SK-N-MC (cell line): ENCODE measurements at regions not wholly inside any gene's neighbourhood (a gene's known extent, or its start where the extent isn't known, plus 50 kb on each side); places are given as distances from the start of the nearest gene placed in this dataset.

Source experiments
- DNase-seq: peaks from one replicate; pipeline ENCODE4 v3.0.0-alpha.2; 2011; ENCODE audit warnings: low read depth, low spot score
- H3K27ac ChIP-seq: fragments of 200-600 bp; sonication (generic); 2 replicates; pipeline ENCODE4 v1.5.1; 2016; ENCODE audit warnings: mixed run types
- H3K36me3 ChIP-seq: fragments of 200-600 bp; sonication (generic); 2 replicates; pipeline ENCODE4 v1.6.1; 2017; ENCODE audit warnings: antibody characterized with exemption, low read length, mixed read lengths; ENCODE audit not compliant: insufficient read depth
- H3K4me3 ChIP-seq: fragments of 200-600 bp; sonication (generic); 2 replicates; pipeline ENCODE4 v1.5.1; 2016
- H3K9ac ChIP-seq: fragments of 200-600 bp; sonication (generic); 2 replicates; pipeline ENCODE4 v1.8.0; 2017; ENCODE audit warnings: mixed run types, mixed read lengths; ENCODE audit not compliant: insufficient read length
- H3K9me3 ChIP-seq: fragments of 200-600 bp; sonication (generic); 2 replicates; pipeline ENCODE4 v1.6.1; 2017; ENCODE audit warnings: low read depth, mild to moderate bottlenecking, antibody characterized with exemption, low read length, moderate library complexity, mixed read lengths
- EZH2 ChIP-seq: fragments of 200-600 bp; sonication (generic); IDR thresholded peaks from one replicate; pipeline ENCODE4 v1.6.1; 2017; ENCODE audit warnings: antibody characterized with exemption
- FOXP2 ChIP-seq: optimal IDR thresholded peaks from 2 replicates; pipeline ENCODE3; 2011; ENCODE audit warnings: mild to moderate bottlenecking, moderate library complexity; ENCODE audit not compliant: insufficient read depth; ENCODE audit errors: extremely low read length, control extremely low read depth
- POLR2AphosphoS5 ChIP-seq: IDR thresholded peaks from 2 replicates; pipeline ENCODE4 v1.6.1; 2012; ENCODE audit warnings: mild to moderate bottlenecking, low read depth, low read length, borderline replicate concordance

DNA sequence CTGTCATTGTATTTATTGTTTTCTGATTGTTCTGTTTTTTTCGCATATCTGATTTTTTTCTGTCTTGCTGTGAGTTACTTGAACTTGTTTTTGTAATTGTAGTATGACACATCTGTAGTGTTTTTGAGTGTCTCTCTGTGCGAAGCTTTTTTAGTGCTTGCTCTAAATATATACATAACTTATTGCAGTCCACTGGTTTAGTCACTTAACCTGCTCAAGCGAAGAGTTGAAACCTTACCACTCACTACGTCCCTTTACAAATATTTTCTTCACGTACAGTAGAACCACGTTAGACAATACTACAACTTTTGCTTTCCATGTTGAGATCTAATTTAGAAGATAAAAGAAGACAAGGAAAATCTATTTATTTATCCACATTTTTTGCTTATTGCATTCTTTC lies 713.0 kb upstream of the GRM7 start:
- no peaks in the 10 kb centered on the region for H3K36me3 ChIP-seq
- DNase-seq = no peak
- no peak overlapping the region for H3K4me3 ChIP-seq
- no peak overlapping the region for H3K9ac ChIP-seq
- TF ChIP-seq FOXP2 (no peak), POLR2AphosphoS5 (no peak), EZH2 (no peak)
- no peaks in the 10 kb centered on the region for H3K9me3 ChIP-seq
- H3K27ac ChIP-seq = no peak overlapping the region

- TF ChIP-seq FOXP2 (no peak), EZH2 (no peak), POLR2AphosphoS5 (no peak)
- H3K9ac ChIP-seq = no peak overlapping the region
- H3K4me3 ChIP-seq = no peak overlapping the region
- DNase-seq = no peak
- no peak overlapping the region for H3K27ac ChIP-seq
- H3K9me3 ChIP-seq = no peaks in the 10 kb centered on the region
- H3K36me3 ChIP-seq = no peaks in the 10 kb centered on the region
Observed at GRCh38 chr3:6155650-6156338, 705.1 kb upstream of the GRM7 start.

- no peak for DNase-seq
- H3K36me3 ChIP-seq = no peaks in the 10 kb centered on the region
- TF ChIP-seq FOXP2 = no peak
- no peak for TF ChIP-seq POLR2AphosphoS5
- TF ChIP-seq EZH2 = no peak
- H3K4me3 ChIP-seq = no peak overlapping the region
- H3K9me3 ChIP-seq = no peaks in the 10 kb centered on the region
- H3K27ac ChIP-seq = no peak overlapping the region
- no peak overlapping the region for H3K9ac ChIP-seq
Observed at GRCh38 chr3:6165951-6166350, 695.0 kb upstream of the GRM7 start.

- no peaks in the 10 kb centered on the region for H3K9me3 ChIP-seq
- no peak for DNase-seq
- no peak for TF ChIP-seq FOXP2
- no peak for TF ChIP-seq EZH2
- TF ChIP-seq POLR2AphosphoS5 = no peak
Observed at GRCh38 chr3:6168256-6168655, 692.7 kb upstream of the GRM7 start.

GRCh38 chr3:6172871-6173642 lies 687.9 kb upstream of the GRM7 start:
- no peaks in the 10 kb centered on the region for H3K9me3 ChIP-seq
- no peak for DNase-seq
- no peak for TF ChIP-seq POLR2AphosphoS5
- no peak for TF ChIP-seq FOXP2
- TF ChIP-seq EZH2 = no peak
- no peak overlapping the region for H3K4me3 ChIP-seq
- H3K36me3 ChIP-seq = no peaks in the 10 kb centered on the region
- H3K27ac ChIP-seq = no peak overlapping the region
- H3K9ac ChIP-seq = no peak overlapping the region

More at GRCh38 chr3:6168256-6168655, 692.7 kb upstream of the GRM7 start:
- Histone ChIP-seq H3K4me3 (no peak overlapping the region), H3K9ac (no peak overlapping the region), H3K27ac (no peak overlapping the region), H3K36me3 (no peaks in the 10 kb centered on the region)

GRCh38 chr3:6177417-6177816 lies 683.5 kb upstream of the GRM7 start:
- Histone ChIP-seq H3K4me3 (no peak overlapping the region), H3K36me3 (no peaks in the 10 kb centered on the region), H3K9ac (no peak overlapping the region), H3K27ac (no peak overlapping the region), H3K9me3 (no peaks in the 10 kb centered on the region)
- DNase-seq = no peak
- no peak for TF ChIP-seq FOXP2
- TF ChIP-seq EZH2 = no peak
- TF ChIP-seq POLR2AphosphoS5 = no peak

- no peak overlapping the region for H3K9ac ChIP-seq
- H3K27ac ChIP-seq = no peak overlapping the region
- H3K4me3 ChIP-seq = no peak overlapping the region
- no peaks in the 10 kb centered on the region for H3K9me3 ChIP-seq
- DNase-seq = no peak
- TF ChIP-seq EZH2 (no peak), POLR2AphosphoS5 (no peak), FOXP2 (no peak)
- no peaks in the 10 kb centered on the region for H3K36me3 ChIP-seq
Observed at GRCh38 chr3:6179761-6180160, 681.2 kb upstream of the GRM7 start.

DNA sequence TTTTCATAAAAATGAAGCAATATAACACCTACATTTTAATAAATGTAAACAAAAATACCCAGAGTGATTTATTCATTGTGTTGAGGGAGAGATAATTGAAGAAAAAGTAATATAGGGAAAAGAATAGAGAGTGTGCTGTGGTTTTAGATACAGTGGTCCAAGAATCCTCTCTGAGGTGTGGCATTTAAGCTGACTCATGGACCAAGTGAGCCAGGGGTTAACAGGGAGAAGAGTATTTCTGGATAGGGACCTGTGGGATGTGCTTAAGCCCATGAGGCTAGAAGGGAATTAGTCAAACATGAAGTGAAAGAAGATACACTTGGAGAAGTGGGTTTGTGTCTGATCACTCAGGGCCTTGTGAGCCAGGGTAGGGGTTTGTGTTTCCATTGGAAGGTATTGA lies 680.7 kb upstream of the GRM7 start:
- Histone ChIP-seq H3K36me3 (no peaks in the 10 kb centered on the region), H3K9me3 (no peaks in the 10 kb centered on the region), H3K4me3 (no peak overlapping the region), H3K27ac (no peak overlapping the region), H3K9ac (no peak overlapping the region)
- DNase-seq = no peak
- no peak for TF ChIP-seq POLR2AphosphoS5
- TF ChIP-seq EZH2 = no peak
- TF ChIP-seq FOXP2 = no peak
